Aorta (tissue), 5 donors: ENCODE measurements at regions not wholly inside any gene's neighbourhood (a gene's known extent, or its start where the extent isn't known, plus 50 kb on each side); places are given as distances from the start of the nearest gene placed in this dataset.

Experiments used
- ATAC-seq: fragments of 200-7000 bp; cut with Tn5 transposase; one replicate; pipeline ENCODE4 v1.9.1; 2022; ENCODE audit warnings: moderate library complexity; ENCODE audit not compliant: low FRiP score
- DNase-seq, 2 donors: peaks; one replicate each; pipeline ENCODE4 v3.0.0-alpha.2; 2020
- H3K27ac ChIP-seq, 2 donors: one replicate each; pipeline ENCODE4 v1.5.1; 2013; ENCODE audit warnings: low read length in 2 of 2, mild to moderate bottlenecking in 2 of 2, moderate library complexity in 2 of 2, control low read depth in 1 of 2, inconsistent platforms in 1 of 2, low read depth in 1 of 2
- H3K27me3 ChIP-seq, 2 donors: one replicate each; pipeline ENCODE4 v1.6.1; 2013; ENCODE audit warnings: control low read depth in 1 of 2, low read length in 1 of 2, mild to moderate bottlenecking in 1 of 2, moderate library complexity in 1 of 2; ENCODE audit not compliant: insufficient read depth in 2 of 2, control insufficient read depth in 1 of 2
- H3K36me3 ChIP-seq, 2 donors: one replicate each; pipeline ENCODE4 v1.6.1; 2013; ENCODE audit warnings: control low read depth in 1 of 2, low read length in 1 of 2, mild to moderate bottlenecking in 1 of 2; ENCODE audit not compliant: insufficient read depth in 2 of 2, control insufficient read depth in 1 of 2
- H3K4me1 ChIP-seq, 2 donors: one replicate each; pipeline ENCODE4 v1.6.1; 2013; ENCODE audit warnings: low read length in 2 of 2, control low read depth in 1 of 2, mild to moderate bottlenecking in 1 of 2, moderate library complexity in 1 of 2; ENCODE audit not compliant: insufficient read depth in 2 of 2, control insufficient read depth in 1 of 2
- H3K4me3 ChIP-seq, 2 donors: one replicate each; pipeline ENCODE4 v1.5.1; 2013; ENCODE audit warnings: low read length in 2 of 2, control low read depth in 1 of 2, mild to moderate bottlenecking in 1 of 2
- H3K9me3 ChIP-seq: one replicate; pipeline ENCODE4 v1.6.1; 2013; ENCODE audit warnings: mild to moderate bottlenecking, low read length; ENCODE audit not compliant: control insufficient read depth
- WGBS, 2 donors: extraction: QIAGEN DNeasy Blood & Tissue Kit; methylation state at CpG; one replicate each; pipeline ENCODE4 v1.1.7; 2013; 5-methylcytosine and 5-hydroxymethylcytosine counted together
- intact Hi-C, 2 donors: fragments of 100-400 bp; cut with DNase I; formaldehyde crosslinking; loops; one replicate each; pipeline versions ENCODE4 v1.14.2 to v1.15.0; 2022
- donor health status: healthy with polysubstance abuse.
- donor health status: Bipolar disorder and iron deficiency.
- donor health status: DM: no; HTN: no; CAD: no.
- donor health status: DM: no; HTN: no; CAD: no.
- donor health status: DM: yes; HTN: yes; CAD: no.

DNA sequence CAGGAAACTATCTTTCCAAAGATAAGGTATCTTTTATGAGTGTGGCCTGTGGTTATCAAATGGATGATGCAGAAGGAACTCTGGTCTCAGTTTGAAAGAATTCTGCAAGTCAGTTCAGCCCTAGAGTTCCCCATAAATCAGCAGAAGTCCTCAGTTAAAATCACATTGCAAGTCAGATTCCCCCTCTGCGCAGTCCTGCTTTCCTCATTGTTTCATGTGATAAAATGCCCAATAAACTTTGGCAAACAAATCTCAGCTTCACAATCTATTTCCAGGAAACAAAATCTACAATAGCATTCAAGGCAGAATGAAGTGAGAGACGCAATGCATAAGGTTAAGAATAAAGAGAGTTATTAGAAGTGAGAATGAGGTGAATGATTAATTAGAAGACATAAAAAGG lies 216.3 kb upstream of the KLHL1 start:
- H3K27me3 ChIP-seq: no peaks in the 10 kb centered on the region
- no peaks in the 10 kb centered on the region for H3K36me3 ChIP-seq
- intact Hi-C loops: no loop called here
- no peak overlapping the region for H3K27ac ChIP-seq
- H3K4me1 ChIP-seq: no peaks in the 10 kb centered on the region
- H3K9me3 ChIP-seq: no peaks in the 10 kb centered on the region
- DNase-seq (no peak), ATAC-seq (no peak)
- WGBS, 2 donors: 65 to 76% methylated on average over 2 of the region's 2 CpGs
- no peak overlapping the region for H3K4me3 ChIP-seq

DNA sequence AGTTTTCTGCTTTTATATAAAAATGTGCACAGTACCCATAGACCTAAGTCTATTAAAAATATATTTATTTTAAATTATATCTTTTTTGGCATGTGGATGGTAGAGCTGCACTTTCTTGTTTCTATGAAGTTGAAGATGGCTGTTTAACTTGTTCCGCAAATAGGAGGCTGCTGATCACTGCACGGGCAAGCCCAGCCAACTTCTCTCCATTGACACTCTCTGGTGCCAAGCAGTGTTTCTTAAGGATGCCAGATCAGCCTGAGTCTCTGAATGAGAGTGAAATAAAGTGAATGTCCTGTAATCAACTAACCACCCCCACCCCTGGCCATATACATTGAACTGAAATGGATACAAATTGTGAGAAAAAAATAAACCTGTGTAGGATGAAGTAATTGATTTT lies 202.9 kb upstream of the KLHL1 start:
- DNase-seq (no peak), ATAC-seq (no peak)
- no peaks in the 10 kb centered on the region for H3K36me3 ChIP-seq
- WGBS, 2 donors: 0 to 5% methylated on average over 2 of the region's 2 CpGs
- no peaks in the 10 kb centered on the region for H3K9me3 ChIP-seq
- intact Hi-C loops: no loop called here
- no peak overlapping the region for H3K27ac ChIP-seq
- no peaks in the 10 kb centered on the region for H3K27me3 ChIP-seq
- H3K4me3 ChIP-seq: no peak overlapping the region
- no peaks in the 10 kb centered on the region for H3K4me1 ChIP-seq

DNA sequence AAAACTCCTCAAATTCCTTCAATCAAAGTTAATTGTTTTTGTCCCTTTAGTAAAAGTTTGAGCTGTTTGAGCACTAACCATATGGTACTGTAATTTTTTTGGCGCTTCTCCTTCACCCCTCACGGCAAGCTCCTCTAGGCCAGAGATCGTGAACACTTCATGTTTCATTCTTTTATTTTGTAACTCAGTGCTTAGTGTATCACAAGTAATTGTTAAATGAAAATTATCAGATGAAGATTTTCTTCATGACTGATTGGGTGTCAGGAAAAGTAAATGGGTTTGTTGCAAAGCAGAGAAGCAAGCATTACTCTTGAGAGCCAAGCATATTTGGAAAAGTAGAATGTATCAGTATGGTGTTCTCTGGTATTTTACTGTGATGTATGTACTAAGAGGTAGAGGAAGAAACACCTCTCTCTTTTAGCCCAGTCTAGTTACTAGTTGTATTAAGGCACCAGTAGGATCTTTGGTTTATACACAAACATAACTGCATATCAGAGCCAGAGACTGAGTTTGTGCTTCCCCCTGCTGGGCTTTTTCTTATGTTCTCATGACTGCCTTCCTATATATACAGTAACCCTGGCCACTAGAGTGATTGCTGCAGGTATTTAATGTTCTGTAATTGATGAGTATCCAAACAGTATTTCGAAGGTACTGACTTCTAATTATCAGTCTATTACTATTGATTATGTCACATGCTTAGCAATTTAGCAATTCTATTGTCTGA lies 202.3 kb upstream of the KLHL1 start:
- H3K36me3 ChIP-seq: no peaks in the 10 kb centered on the region
- WGBS, 2 donors: 33 to 34% methylated on average over 4 of the region's 4 CpGs
- no peaks in the 10 kb centered on the region for H3K9me3 ChIP-seq
- H3K27me3 ChIP-seq: no peaks in the 10 kb centered on the region
- intact Hi-C loops: no loop called here
- ATAC-seq (no peak), DNase-seq (no peak)
- no peak overlapping the region for H3K27ac ChIP-seq
- no peaks in the 10 kb centered on the region for H3K4me1 ChIP-seq
- H3K4me3 ChIP-seq: no peak overlapping the region

DNA sequence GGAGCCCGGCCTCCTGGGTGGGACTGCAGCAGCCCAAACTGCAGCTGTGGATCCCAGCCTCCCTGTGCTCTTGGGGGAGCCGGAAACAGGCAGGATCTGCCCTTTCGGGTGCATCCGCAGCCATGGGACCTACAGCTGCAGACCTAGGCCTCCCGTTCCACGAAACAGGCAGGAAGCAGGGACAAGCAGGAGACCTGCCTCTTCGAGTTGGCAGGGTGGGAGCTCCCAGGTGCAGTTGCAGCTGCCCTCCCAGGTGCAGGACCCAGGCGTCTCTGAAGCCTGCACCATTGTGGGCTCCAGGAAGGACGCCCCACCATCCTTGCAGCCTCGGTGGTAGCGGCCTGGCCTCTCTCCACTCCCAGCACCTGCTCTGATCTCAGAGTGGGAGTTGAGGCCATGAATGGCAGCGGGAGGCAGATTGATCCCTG lies 189.0 kb upstream of the KLHL1 start:
- Histone ChIP-seq H3K9me3 (peaks cover 9% of the 10 kb centered on the region), H3K27ac (no peak overlapping the region), H3K27me3 (no peaks in the 10 kb centered on the region), H3K4me1 (no peaks in the 10 kb centered on the region), H3K4me3 (no peak overlapping the region), H3K36me3 (no peaks in the 10 kb centered on the region)
- intact Hi-C loops: no loop called here
- no peak for DNase-seq
- 90 to 91% methylated on average over 12 of the region's 12 CpGs for WGBS, 2 donors
- no peak for ATAC-seq

DNA sequence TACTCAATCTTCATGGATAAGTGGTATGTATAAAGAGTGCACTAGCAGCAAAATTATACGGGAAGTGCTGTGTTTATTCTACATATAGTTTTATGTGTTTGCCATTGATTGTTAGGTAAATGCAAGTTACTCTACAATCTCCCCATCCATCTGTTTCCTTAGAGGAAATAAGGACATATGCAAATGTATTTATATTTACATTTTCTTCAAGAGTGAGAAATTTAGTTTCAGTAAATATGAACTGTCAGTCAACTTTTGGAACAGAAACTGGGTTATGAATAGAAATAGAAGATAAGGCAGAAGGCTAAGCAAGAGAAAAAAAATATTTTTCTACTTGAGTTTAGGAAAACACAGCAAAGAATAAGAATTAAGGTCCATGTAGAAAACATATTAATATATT lies 176.1 kb upstream of the KLHL1 start:
- no peaks in the 10 kb centered on the region for H3K36me3 ChIP-seq
- no peaks in the 10 kb centered on the region for H3K9me3 ChIP-seq
- H3K4me1 ChIP-seq: no peaks in the 10 kb centered on the region
- H3K27ac ChIP-seq: no peak overlapping the region
- DNase-seq (no peak), ATAC-seq (no peak)
- no peak overlapping the region for H3K4me3 ChIP-seq
- intact Hi-C loops: no loop called here
- H3K27me3 ChIP-seq: no peaks in the 10 kb centered on the region
- WGBS, 2 donors: 60 to 74% methylated on average over 1 of the region's 1 CpG

DNA sequence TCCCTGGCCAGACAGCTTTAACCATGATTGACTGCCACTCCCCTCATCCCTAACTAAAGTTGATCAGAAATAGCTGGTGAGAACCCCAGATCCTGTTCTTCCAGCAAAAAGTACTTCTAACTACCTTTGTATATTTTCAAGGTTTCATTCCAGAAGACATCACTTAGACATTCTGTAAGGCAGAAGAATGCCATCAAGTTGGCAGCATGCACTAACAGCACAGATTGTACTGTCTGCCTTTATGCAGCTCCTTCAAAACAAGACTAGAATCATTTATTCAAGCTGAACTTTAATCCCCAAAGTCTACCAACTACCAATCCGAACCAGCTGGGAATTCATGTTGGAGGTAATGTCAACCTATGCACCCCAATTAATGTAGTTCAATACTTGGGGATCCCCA lies 167.6 kb upstream of the KLHL1 start:
- intact Hi-C loops: no loop called here
- ATAC-seq: no peak
- H3K27ac ChIP-seq: no peak overlapping the region
- 50 to 62% methylated on average over 1 of the region's 1 CpG for WGBS, 2 donors
- no peak overlapping the region for H3K4me3 ChIP-seq
- H3K36me3 ChIP-seq: no peaks in the 10 kb centered on the region
- no peaks in the 10 kb centered on the region for H3K4me1 ChIP-seq
- H3K9me3 ChIP-seq: no peaks in the 10 kb centered on the region
- no peak for DNase-seq
- no peaks in the 10 kb centered on the region for H3K27me3 ChIP-seq

DNA sequence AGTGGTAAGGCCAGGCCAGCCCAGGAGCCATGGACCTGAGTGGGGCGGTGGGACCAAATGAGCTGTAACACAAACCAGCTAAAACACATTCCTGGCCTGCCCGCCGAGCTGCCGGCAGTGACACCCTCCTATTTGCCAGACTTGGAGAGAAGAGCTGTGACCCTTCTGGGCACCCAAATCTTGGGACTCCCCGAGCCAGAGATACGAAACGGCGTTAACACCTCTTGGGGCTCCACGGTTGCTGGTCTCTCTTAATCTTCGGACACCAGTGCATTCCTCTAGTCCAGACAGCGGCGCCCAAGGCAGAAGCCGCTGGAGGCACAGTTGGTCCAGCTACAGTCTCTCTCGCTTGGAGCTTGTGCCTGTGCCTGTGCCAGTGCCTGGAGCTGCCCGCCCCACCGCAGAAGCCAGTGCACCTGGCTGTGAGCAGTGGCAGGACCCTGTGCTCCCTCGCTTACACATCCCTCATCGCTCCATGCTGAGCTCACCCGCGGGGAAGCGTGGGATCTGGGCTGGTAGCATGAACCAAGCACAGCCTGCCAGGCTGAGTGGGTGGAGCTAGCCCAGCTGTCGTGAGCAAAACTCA lies 147.2 kb upstream of the KLHL1 start:
- Histone ChIP-seq H3K4me1 (no peaks in the 10 kb centered on the region), H3K27ac (no peak overlapping the region), H3K9me3 (no peaks in the 10 kb centered on the region), H3K27me3 (no peaks in the 10 kb centered on the region), H3K36me3 (no peaks in the 10 kb centered on the region), H3K4me3 (no peak overlapping the region)
- peak; percentile 54 for ATAC-seq
- intact Hi-C loops: no loop called here
- DNase-seq: peak in 1 of 2 donors; percentile 63
- 88 to 91% methylated on average over 22 of the region's 22 CpGs for WGBS, 2 donors

DNA sequence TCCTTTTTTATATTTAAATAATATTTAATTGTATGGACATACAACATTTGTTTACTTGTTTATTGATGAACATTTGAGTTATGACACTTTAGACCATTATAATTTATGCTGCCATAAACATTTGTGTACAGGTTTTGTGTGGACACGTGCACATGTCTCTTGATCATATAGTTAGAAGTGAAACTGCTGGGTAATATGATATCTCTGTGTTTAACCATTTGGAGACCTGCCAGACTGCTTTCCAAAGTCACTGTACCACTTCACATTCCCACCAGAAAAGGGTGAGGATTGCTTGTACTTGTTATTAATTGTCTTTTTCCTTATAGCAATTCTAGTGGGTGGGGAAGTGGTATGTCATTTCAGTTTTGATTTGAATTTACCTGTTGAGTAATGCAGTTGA lies 145.6 kb upstream of the KLHL1 start:
- WGBS, 2 donors: 0 to 9% methylated on average over 1 of the region's 1 CpG
- Histone ChIP-seq H3K36me3 (no peaks in the 10 kb centered on the region), H3K4me3 (no peak overlapping the region), H3K9me3 (no peaks in the 10 kb centered on the region), H3K4me1 (no peaks in the 10 kb centered on the region), H3K27me3 (no peaks in the 10 kb centered on the region), H3K27ac (no peak overlapping the region)
- no peak for ATAC-seq
- intact Hi-C loops: no loop called here
- no peak for DNase-seq

DNA sequence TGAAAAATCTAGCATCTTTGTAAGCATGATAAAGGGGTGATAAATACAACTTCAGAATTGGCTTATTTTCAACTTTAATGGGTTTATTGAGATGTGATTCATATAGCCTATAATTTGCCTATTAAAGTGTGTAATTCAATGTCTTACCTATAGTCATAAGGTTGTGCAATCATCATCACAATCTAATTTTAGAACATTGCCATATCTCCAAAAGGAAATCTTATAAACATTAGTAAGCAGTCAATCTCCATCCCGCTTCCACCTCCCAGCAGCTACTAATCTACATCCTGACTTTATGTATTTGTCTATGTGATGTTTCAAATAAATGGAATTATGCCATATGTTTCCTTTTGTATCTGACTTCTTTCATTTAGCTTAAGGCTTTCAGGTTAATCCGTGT lies 145.2 kb upstream of the KLHL1 start:
- ATAC-seq (no peak), DNase-seq (no peak)
- Histone ChIP-seq H3K36me3 (no peaks in the 10 kb centered on the region), H3K27me3 (no peaks in the 10 kb centered on the region), H3K9me3 (no peaks in the 10 kb centered on the region), H3K4me1 (no peaks in the 10 kb centered on the region), H3K27ac (no peak overlapping the region), H3K4me3 (no peak overlapping the region)
- 60 to 66% methylated on average over 2 of the region's 2 CpGs for WGBS, 2 donors
- intact Hi-C loops: no loop called here
